CD4-positive, alpha-beta T cell (primary cell): ENCODE measurements at regions not wholly inside any gene's neighbourhood (a gene's known extent, or its start where the extent isn't known, plus 50 kb on each side); places are given as distances from the start of the nearest gene placed in this dataset.

Source experiments
- ATAC-seq: fragments of 200-7000 bp; cut with Tn5 transposase; one replicate; pipeline ENCODE4 v1.10.0; 2022; ENCODE audit warnings: mild to moderate bottlenecking; ENCODE audit not compliant: poor library complexity
- CTCF ChIA-PET: fragments of 350-600 bp; sonication (Branson Sonifier 250); formaldehyde crosslinking; loops from one replicate; lab custom pipeline; 2021; ENCODE audit warnings: antibody characterized with exemption, inconsistent platforms; lab: Charles Lee
- POLR2A ChIA-PET: fragments of 350-600 bp; sonication (Branson Sonifier 250); formaldehyde crosslinking; loops from one replicate; lab custom pipeline; 2021; ENCODE audit warnings: antibody characterized with exemption, inconsistent platforms; lab: Charles Lee
- DNase-seq, 14 experiments: peaks; one replicate each; pipeline ENCODE4 v3.0.0-alpha.2; 2013 to 2020; ENCODE audit warnings: mixed read lengths in 2 of 14
- H3K27ac ChIP-seq, 2 donors: one replicate each; pipeline versions ENCODE4 v1.5.1 to v1.7.0; 2013; ENCODE audit warnings: low read length in 2 of 2, low read depth in 1 of 2, mild to moderate bottlenecking in 1 of 2
- H3K27me3 ChIP-seq, 2 experiments: 1 replicate in 1 of 2; 2 replicates in 1 of 2; pipeline versions ENCODE4 v1.6.1 to v1.7.0; 2013; ENCODE audit warnings: low read length in 2 of 2, control low read depth in 1 of 2, mild to moderate bottlenecking in 1 of 2, moderate library complexity in 1 of 2; ENCODE audit not compliant: insufficient read depth in 2 of 2, control insufficient read depth in 1 of 2
- H3K36me3 ChIP-seq: one replicate; pipeline ENCODE4 v1.6.1; 2013; ENCODE audit warnings: low read length, control low read depth; ENCODE audit not compliant: insufficient read depth
- H3K4me1 ChIP-seq: one replicate; pipeline ENCODE4 v1.6.1; 2013; ENCODE audit warnings: low read length, control low read depth; ENCODE audit not compliant: insufficient read depth
- H3K4me3 ChIP-seq: one replicate; pipeline ENCODE4 v1.5.1; 2013; ENCODE audit warnings: mild to moderate bottlenecking, low read length, moderate library complexity
- H3K9me3 ChIP-seq, 2 experiments: 1 replicate in 1 of 2; 2 replicates in 1 of 2; pipeline versions ENCODE4 v1.6.1 to v1.7.0; 2013; ENCODE audit warnings: low read length in 2 of 2, mild to moderate bottlenecking in 2 of 2, control low read depth in 1 of 2, moderate library complexity in 1 of 2; ENCODE audit not compliant: control insufficient read depth in 1 of 2, insufficient read depth in 1 of 2
- H3K27ac Mint-ChIP-seq: one replicate; pipeline ENCODE4 v1.8.0; 2020; ENCODE audit warnings: mixed read lengths
- H3K27me3 Mint-ChIP-seq: one replicate; pipeline ENCODE4 v1.8.0; 2021; ENCODE audit warnings: mixed read lengths
- H3K36me3 Mint-ChIP-seq: one replicate; pipeline ENCODE4 v1.8.0; 2021; ENCODE audit warnings: low read depth, mixed read lengths
- H3K4me1 Mint-ChIP-seq: one replicate; pipeline ENCODE4 v1.8.0; 2021; ENCODE audit warnings: low read depth, mixed read lengths
- H3K4me3 Mint-ChIP-seq: one replicate; pipeline ENCODE4 v1.8.0; 2020; ENCODE audit warnings: mild to moderate bottlenecking, mixed read lengths
- H3K9me3 Mint-ChIP-seq: one replicate; pipeline ENCODE4 v1.8.0; 2020; ENCODE audit warnings: mixed read lengths
- CTCF ChIP-seq: fragments of 200-600 bp; IDR thresholded peaks from one replicate; pipeline ENCODE4 v1.8.0; 2022; ENCODE audit warnings: antibody characterized with exemption, mild to moderate bottlenecking
- intact Hi-C, 2 experiments: fragments of 100-400 bp; cut with DNase I in 1 of 2; cut with micrococcal nuclease in 1 of 2; formaldehyde crosslinking; loops; one replicate each; pipeline versions ENCODE4 v1.15.1 to v1.9.0; 2023 to 2025; cut with DNase I, micrococcal nuclease

GRCh38 chr13:89816404-89816803 is 1531.1 kb upstream of the MIR17HG start:
- POLR2A ChIA-PET: no interaction called here
- Mint-ChIP-seq H3K4me3 (no peak overlapping the region), H3K36me3 (no peaks in the 10 kb centered on the region), H3K9me3 (peaks cover 16% of the 10 kb centered on the region), H3K27ac (no peak overlapping the region), H3K27me3 (no peaks in the 10 kb centered on the region), H3K4me1 (no peaks in the 10 kb centered on the region)
- Histone ChIP-seq H3K4me1 (no peaks in the 10 kb centered on the region), H3K36me3 (no peaks in the 10 kb centered on the region), H3K9me3 (peaks cover 0 to 4% of the 10 kb centered on the region in 2 experiments), H3K27ac (no peak overlapping the region), H3K27me3 (no peaks in the 10 kb centered on the region), H3K4me3 (no peak overlapping the region)
- no peak for TF ChIP-seq CTCF
- no peak for DNase-seq
- CTCF ChIA-PET: no interaction called here
- intact Hi-C loops: no loop called here
- no peak for ATAC-seq

DNA sequence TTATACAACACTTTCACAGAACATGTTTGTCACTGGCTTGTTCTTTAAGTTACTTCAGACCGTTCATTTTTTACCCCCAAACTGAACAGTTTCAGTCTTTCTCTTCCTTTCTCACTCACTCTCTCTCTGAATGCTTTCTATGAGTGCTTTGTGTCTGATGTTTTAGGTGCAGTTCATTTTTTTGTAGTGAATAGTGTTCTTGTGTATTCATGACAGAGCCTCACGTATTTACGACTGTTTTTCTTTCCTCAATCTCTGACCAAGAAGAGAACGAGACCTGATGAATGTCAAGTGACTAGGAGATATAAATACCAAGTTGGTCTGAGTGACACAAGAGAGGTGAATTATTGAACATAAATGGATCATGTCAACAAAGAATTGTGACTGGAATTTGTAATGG is 1525.0 kb upstream of the MIR17HG start:
- no peak for DNase-seq
- no peak for ATAC-seq
- CTCF ChIA-PET: no interaction called here
- no peak overlapping the region for H3K4me3 Mint-ChIP-seq
- no peak overlapping the region for H3K27ac Mint-ChIP-seq
- H3K4me1 Mint-ChIP-seq: no peaks in the 10 kb centered on the region
- Histone ChIP-seq H3K9me3 (peaks cover 0 to 4% of the 10 kb centered on the region in 2 experiments), H3K4me3 (no peak overlapping the region), H3K27me3 (no peaks in the 10 kb centered on the region), H3K4me1 (no peaks in the 10 kb centered on the region), H3K36me3 (no peaks in the 10 kb centered on the region), H3K27ac (no peak overlapping the region)
- POLR2A ChIA-PET: no interaction called here
- peaks cover 6% of the 10 kb centered on the region for H3K9me3 Mint-ChIP-seq
- intact Hi-C loops: no loop called here
- no peak for TF ChIP-seq CTCF
- H3K36me3 Mint-ChIP-seq: no peaks in the 10 kb centered on the region
- no peaks in the 10 kb centered on the region for H3K27me3 Mint-ChIP-seq

DNA sequence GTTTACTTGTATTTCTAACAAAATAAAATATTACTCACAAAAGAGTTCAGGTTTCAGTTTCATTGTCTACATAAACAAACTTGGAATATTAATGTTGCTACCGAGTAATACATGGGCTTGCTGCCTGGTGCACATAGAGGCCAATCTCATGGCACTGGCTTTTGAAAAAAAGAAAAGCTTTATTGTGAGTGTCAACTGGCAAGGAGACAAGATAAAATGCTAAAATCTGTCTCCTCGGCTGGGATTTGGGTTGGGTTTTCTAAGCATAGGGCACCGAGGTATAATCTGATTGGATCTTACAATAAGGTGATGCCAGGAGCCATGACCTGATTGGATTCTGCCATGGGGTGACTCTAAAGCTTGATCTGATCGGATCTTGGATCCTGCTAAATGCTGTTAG is 1519.9 kb upstream of the MIR17HG start:
- no peaks in the 10 kb centered on the region for H3K4me1 Mint-ChIP-seq
- H3K36me3 Mint-ChIP-seq: no peaks in the 10 kb centered on the region
- H3K27ac Mint-ChIP-seq: no peak overlapping the region
- Histone ChIP-seq H3K9me3 (no peaks in the 10 kb centered on the region), H3K4me1 (no peaks in the 10 kb centered on the region), H3K27me3 (no peaks in the 10 kb centered on the region), H3K4me3 (no peak overlapping the region), H3K27ac (no peak overlapping the region), H3K36me3 (no peaks in the 10 kb centered on the region)
- DNase-seq (no peak), ATAC-seq (no peak)
- intact Hi-C loops: no loop called here
- H3K9me3 Mint-ChIP-seq: no peaks in the 10 kb centered on the region
- H3K27me3 Mint-ChIP-seq: no peaks in the 10 kb centered on the region
- no peak for TF ChIP-seq CTCF
- ChIA-PET CTCF (no interaction called here), POLR2A (no interaction called here)
- H3K4me3 Mint-ChIP-seq: no peak overlapping the region
